Esophagus squamous epithelium (tissue), 5 donors: ENCODE measurements at regions not wholly inside any gene's neighbourhood (a gene's known extent, or its start where the extent isn't known, plus 50 kb on each side); places are given as distances from the start of the nearest gene placed in this dataset.

Experiments
- DNase-seq: peaks from one replicate; lab custom pipeline; 2025; lab: John Stamatoyannopoulos, UW
- H3K27ac ChIP-seq, 4 donors: fragments of 200-600 bp; sonication (generic); one replicate each; pipeline ENCODE4 v1.5.1; 2016 to 2019; ENCODE audit warnings: mild to moderate bottlenecking in 1 of 4
- H3K27me3 ChIP-seq, 4 donors: fragments of 200-600 bp; sonication (generic); 1 replicate in 3 of 4; 2 replicates in 1 of 4; pipeline versions ENCODE4 v1.5.1 to v1.6.0; 2017 to 2021; ENCODE audit warnings: antibody characterized with exemption in 1 of 4
- H3K36me3 ChIP-seq, 3 donors: fragments of 200-600 bp; sonication (generic); one replicate each; pipeline ENCODE4 v1.5.1; 2016 to 2019
- H3K4me1 ChIP-seq, 3 donors: fragments of 200-600 bp; sonication (generic); one replicate each; pipeline ENCODE4 v1.5.1; 2017 to 2019
- H3K4me3 ChIP-seq, 4 donors: fragments of 200-600 bp; sonication (generic); 1 replicate in 3 of 4; 2 replicates in 1 of 4; pipeline ENCODE4 v1.5.1; 2016 to 2019; ENCODE audit warnings: mild to moderate bottlenecking in 2 of 4, moderate library complexity in 1 of 4
- H3K9me3 ChIP-seq, 3 donors: fragments of 200-600 bp; sonication (generic); one replicate each; pipeline ENCODE4 v1.5.1; 2016 to 2019
- CTCF ChIP-seq, 6 experiments: fragments of 450-650 bp in 4 of 6; fragments of 200-600 bp in 2 of 6; sonication (generic) in 2 of 6; IDR thresholded peaks; one replicate each; pipeline ENCODE4 v1.5.1; 2016 to 2019; ENCODE audit warnings: antibody characterized with exemption in 6 of 6, mild to moderate bottlenecking in 4 of 6, moderate library complexity in 4 of 6
- POLR2A ChIP-seq, 4 donors: fragments of 450-650 bp; IDR thresholded peaks; one replicate each; pipeline ENCODE4 v1.6.1; 2017; ENCODE audit warnings: antibody characterized with exemption in 4 of 4, mild to moderate bottlenecking in 4 of 4, moderate library complexity in 3 of 4
- WGBS, 2 donors: methylation state at CpG; one replicate each; pipeline ENCODE4 v1.1.5; 2018; 5-methylcytosine and 5-hydroxymethylcytosine counted together
- intact Hi-C: fragments of 100-400 bp; cut with DNase I; formaldehyde crosslinking; loops from one replicate; pipeline ENCODE4 v1.15.0; 2022
- donor health status: DM: yes; HTN: yes; CAD: no.

- TF ChIP-seq POLR2A (IDR thresholded peaks at IDR 0.05) (no peak), CTCF (IDR thresholded peaks at IDR 0.05) (no peak)
- no peak overlapping the region for H3K27ac ChIP-seq
- no peak overlapping the region for H3K4me3 ChIP-seq
- no peaks in the 10 kb centered on the region for H3K9me3 ChIP-seq
- WGBS, 2 donors: 33 to 71% methylated on average over 1 of the region's 1 CpG
- H3K4me1 ChIP-seq: no peaks in the 10 kb centered on the region
- no peaks in the 10 kb centered on the region for H3K27me3 ChIP-seq
- H3K36me3 ChIP-seq: no peaks in the 10 kb centered on the region
- DNase-seq: no peak
- intact Hi-C loops: no loop called here
Observed at GRCh38 chr7:84479059-84479458, 284.5 kb upstream of the SEMA3A start.

GRCh38 chr7:84477786-84478478 lies 283.3 kb upstream of the SEMA3A start:
- intact Hi-C loops: no loop called here
- no peaks in the 10 kb centered on the region for H3K4me1 ChIP-seq
- H3K9me3 ChIP-seq: no peaks in the 10 kb centered on the region
- TF ChIP-seq POLR2A (IDR thresholded peaks at IDR 0.05): no peak
- TF ChIP-seq CTCF (IDR thresholded peaks at IDR 0.05): no peak
- H3K4me3 ChIP-seq: no peak overlapping the region
- DNase-seq: no peak
- 67 to 71% methylated on average over 4 of the region's 4 CpGs for WGBS, 2 donors
- no peak overlapping the region for H3K27ac ChIP-seq
- no peaks in the 10 kb centered on the region for H3K36me3 ChIP-seq
- H3K27me3 ChIP-seq: no peaks in the 10 kb centered on the region

GRCh38 chr7:84474436-84474835 lies 279.8 kb upstream of the SEMA3A start:
- intact Hi-C loops: no loop called here
- 86 to 100% methylated on average over 1 of the region's 1 CpG for WGBS, 2 donors
- no peak for DNase-seq
- no peaks in the 10 kb centered on the region for H3K36me3 ChIP-seq
- no peaks in the 10 kb centered on the region for H3K9me3 ChIP-seq
- no peaks in the 10 kb centered on the region for H3K4me1 ChIP-seq
- no peak for TF ChIP-seq POLR2A (IDR thresholded peaks at IDR 0.05)
- TF ChIP-seq CTCF (IDR thresholded peaks at IDR 0.05): no peak
- no peak overlapping the region for H3K4me3 ChIP-seq
- no peaks in the 10 kb centered on the region for H3K27me3 ChIP-seq
- no peak overlapping the region for H3K27ac ChIP-seq

- Histone ChIP-seq H3K27me3 (no peaks in the 10 kb centered on the region), H3K36me3 (no peaks in the 10 kb centered on the region), H3K4me1 (no peaks in the 10 kb centered on the region), H3K4me3 (no peak overlapping the region), H3K27ac (no peak overlapping the region), H3K9me3 (no peaks in the 10 kb centered on the region)
- TF ChIP-seq CTCF (IDR thresholded peaks at IDR 0.05) (no peak), POLR2A (IDR thresholded peaks at IDR 0.05) (no peak)
- whole genome bisulfite sequencing, 2 donors: 76 to 85% methylated on average over 1 of the region's 1 CpG
- intact Hi-C loops: no loop called here
- no peak for DNase-seq
Observed at GRCh38 chr7:84471576-84471975, 277.0 kb upstream of the SEMA3A start.

- Histone ChIP-seq H3K27ac (no peak overlapping the region), H3K27me3 (no peaks in the 10 kb centered on the region), H3K9me3 (no peaks in the 10 kb centered on the region), H3K4me3 (no peak overlapping the region), H3K4me1 (no peaks in the 10 kb centered on the region), H3K36me3 (no peaks in the 10 kb centered on the region)
- TF ChIP-seq POLR2A (IDR thresholded peaks at IDR 0.05) (no peak), CTCF (IDR thresholded peaks at IDR 0.05) (no peak)
- DNase-seq: no peak
- intact Hi-C loops: no loop called here
- WGBS, 2 donors: 67 to 74% methylated on average over 3 of the region's 3 CpGs
Observed at GRCh38 chr7:84469034-84469433, 274.4 kb upstream of the SEMA3A start.
